Inflammatory macrophage treated with lipopolysaccharide for 1 hour (primary cell): ENCODE measurements at regions not wholly inside any gene's neighbourhood (a gene's known extent, or its start where the extent isn't known, plus 50 kb on each side); places are given as distances from the start of the nearest gene placed in this dataset.
"Not testable (repeated sequence)": the region's sequence is repeated elsewhere in the genome, so short reads cannot be mapped to it uniquely, and the experiment has no call there.

ENCODE experiments used
- DNase-seq, 2 donors: peaks; one replicate each; pipeline ENCODE4 v3.0.0-alpha.2; 2020 to 2022

- no peak for DNase-seq
These were observed 69.4 kb downstream of the SAMD9 start for GRCh38 chr7:93048136-93048930.

GRCh38 chr7:93047514-93048099 lies 70.2 kb downstream of the SAMD9 start:
- DNase-seq, result no peak

GRCh38 chr7:93046641-93047040 lies 71.1 kb downstream of the SAMD9 start:
- DNase-seq, result no peak

- DNase-seq, result no peak
These were observed 73.5 kb downstream of the SAMD9 start for GRCh38 chr7:93044147-93044810.

- no peak for DNase-seq
These were observed 74.3 kb downstream of the SAMD9 start for GRCh38 chr7:93043385-93043985.

- DNase-seq, result no peak
These were observed 77.4 kb downstream of the SAMD9 start for GRCh38 chr7:93040355-93040754.

- DNase-seq, result no peak
These were observed 78.0 kb downstream of the SAMD9 start for GRCh38 chr7:93039786-93040185.

GRCh38 chr7:93039282-93039681 lies 78.5 kb downstream of the SAMD9 start:
- DNase-seq, result no peak

GRCh38 chr7:93036807-93037206 lies 81.0 kb downstream of the SAMD9 start:
- no peak for DNase-seq

GRCh38 chr7:93036149-93036640 lies 81.6 kb downstream of the SAMD9 start:
- no peak for DNase-seq

GRCh38 chr7:93031795-93032194 lies 86.0 kb downstream of the SAMD9 start:
- DNase-seq, result no peak

GRCh38 chr7:93030605-93031225 lies 87.1 kb downstream of the SAMD9 start:
- DNase-seq, result no peak

GRCh38 chr7:93029056-93029455 lies 88.7 kb downstream of the SAMD9 start:
- no peak for DNase-seq

GRCh38 chr7:93028610-93029009 lies 89.2 kb downstream of the SAMD9 start:
- no peak for DNase-seq

GRCh38 chr7:93027044-93027443 lies 90.7 kb downstream of the SAMD9 start:
- no peak for DNase-seq

GRCh38 chr7:93026425-93026824 lies 91.4 kb downstream of the SAMD9 start:
- no peak for DNase-seq

GRCh38 chr7:93025389-93025788 lies 92.4 kb downstream of the SAMD9 start:
- DNase-seq, result no peak

- not testable (repeated sequence) for DNase-seq
These were observed 94.8 kb downstream of the SAMD9 start for GRCh38 chr7:93022931-93023478.

GRCh38 chr7:93021748-93022147 lies 96.0 kb downstream of the SAMD9 start:
- DNase-seq, result no peak

- no peak for DNase-seq
These were observed 99.1 kb downstream of the SAMD9 start for GRCh38 chr7:93018716-93019115.

GRCh38 chr7:93016681-93017381 lies 100.9 kb downstream of the SAMD9 start:
- DNase-seq, result no peak
